Kidney epithelial cell (primary cell): ENCODE measurements at regions not wholly inside any gene's neighbourhood (a gene's known extent, or its start where the extent isn't known, plus 50 kb on each side); places are given as distances from the start of the nearest gene placed in this dataset.
"Not testable (repeated sequence)": the region's sequence is repeated elsewhere in the genome, so short reads cannot be mapped to it uniquely, and the experiment has no call there.

Experiments used
- DNase-seq: peaks from one replicate; pipeline ENCODE4 v3.0.0-alpha.2; 2010; ENCODE audit warnings: low read depth
- H3K27me3 ChIP-seq: 2 replicates; pipeline ENCODE4 v1.6.0; 2011; ENCODE audit warnings: low read length; ENCODE audit not compliant: control insufficient read depth, insufficient read depth
- H3K36me3 ChIP-seq: 2 replicates; pipeline ENCODE4 v1.5.1; 2011; ENCODE audit warnings: low read length; ENCODE audit not compliant: control insufficient read depth, insufficient read depth
- H3K4me3 ChIP-seq: 2 replicates; pipeline ENCODE4 v1.5.1; 2011; ENCODE audit warnings: low read depth, mild to moderate bottlenecking, control low read depth, low read length
- TF ChIP-seq, protein P1 (sequence below): IDR thresholded peaks from 2 replicates; pipeline ENCODE4 v1.5.1; 2011; ENCODE audit warnings: mild to moderate bottlenecking, moderate library complexity, low read length, control low read depth, inconsistent platforms; ENCODE audit not compliant: insufficient read depth, poor library complexity, severe bottlenecking

DNA sequence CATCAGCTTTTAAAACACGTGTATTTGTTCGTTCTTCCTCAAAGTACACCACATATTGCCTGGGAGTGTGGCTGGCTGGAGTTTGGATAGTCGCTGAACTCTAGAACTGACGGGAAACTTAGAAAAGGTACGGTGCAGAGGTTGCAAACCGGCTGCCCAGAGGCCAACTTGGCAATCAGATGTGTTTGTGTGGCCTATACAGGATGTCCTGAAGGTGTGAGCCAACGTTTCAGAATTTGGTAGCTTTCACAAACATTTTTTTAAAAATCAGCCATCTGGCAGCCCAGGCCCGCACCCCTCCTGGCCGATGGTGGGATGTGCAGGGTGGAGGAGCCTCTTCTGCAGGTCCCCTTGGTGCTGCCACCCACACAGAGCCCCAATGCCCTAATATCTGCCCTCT is 73.6 kb upstream of the SLC25A33 start:
- H3K36me3 ChIP-seq: no peaks in the 10 kb centered on the region
- H3K4me3 ChIP-seq: no peak overlapping the region
- DNase-seq: no peak
- TF ChIP-seq, protein P1, sequence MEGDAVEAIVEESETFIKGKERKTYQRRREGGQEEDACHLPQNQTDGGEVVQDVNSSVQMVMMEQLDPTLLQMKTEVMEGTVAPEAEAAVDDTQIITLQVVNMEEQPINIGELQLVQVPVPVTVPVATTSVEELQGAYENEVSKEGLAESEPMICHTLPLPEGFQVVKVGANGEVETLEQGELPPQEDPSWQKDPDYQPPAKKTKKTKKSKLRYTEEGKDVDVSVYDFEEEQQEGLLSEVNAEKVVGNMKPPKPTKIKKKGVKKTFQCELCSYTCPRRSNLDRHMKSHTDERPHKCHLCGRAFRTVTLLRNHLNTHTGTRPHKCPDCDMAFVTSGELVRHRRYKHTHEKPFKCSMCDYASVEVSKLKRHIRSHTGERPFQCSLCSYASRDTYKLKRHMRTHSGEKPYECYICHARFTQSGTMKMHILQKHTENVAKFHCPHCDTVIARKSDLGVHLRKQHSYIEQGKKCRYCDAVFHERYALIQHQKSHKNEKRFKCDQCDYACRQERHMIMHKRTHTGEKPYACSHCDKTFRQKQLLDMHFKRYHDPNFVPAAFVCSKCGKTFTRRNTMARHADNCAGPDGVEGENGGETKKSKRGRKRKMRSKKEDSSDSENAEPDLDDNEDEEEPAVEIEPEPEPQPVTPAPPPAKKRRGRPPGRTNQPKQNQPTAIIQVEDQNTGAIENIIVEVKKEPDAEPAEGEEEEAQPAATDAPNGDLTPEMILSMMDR: no peak
- H3K27me3 ChIP-seq: peaks cover 6% of the 10 kb centered on the region

DNA sequence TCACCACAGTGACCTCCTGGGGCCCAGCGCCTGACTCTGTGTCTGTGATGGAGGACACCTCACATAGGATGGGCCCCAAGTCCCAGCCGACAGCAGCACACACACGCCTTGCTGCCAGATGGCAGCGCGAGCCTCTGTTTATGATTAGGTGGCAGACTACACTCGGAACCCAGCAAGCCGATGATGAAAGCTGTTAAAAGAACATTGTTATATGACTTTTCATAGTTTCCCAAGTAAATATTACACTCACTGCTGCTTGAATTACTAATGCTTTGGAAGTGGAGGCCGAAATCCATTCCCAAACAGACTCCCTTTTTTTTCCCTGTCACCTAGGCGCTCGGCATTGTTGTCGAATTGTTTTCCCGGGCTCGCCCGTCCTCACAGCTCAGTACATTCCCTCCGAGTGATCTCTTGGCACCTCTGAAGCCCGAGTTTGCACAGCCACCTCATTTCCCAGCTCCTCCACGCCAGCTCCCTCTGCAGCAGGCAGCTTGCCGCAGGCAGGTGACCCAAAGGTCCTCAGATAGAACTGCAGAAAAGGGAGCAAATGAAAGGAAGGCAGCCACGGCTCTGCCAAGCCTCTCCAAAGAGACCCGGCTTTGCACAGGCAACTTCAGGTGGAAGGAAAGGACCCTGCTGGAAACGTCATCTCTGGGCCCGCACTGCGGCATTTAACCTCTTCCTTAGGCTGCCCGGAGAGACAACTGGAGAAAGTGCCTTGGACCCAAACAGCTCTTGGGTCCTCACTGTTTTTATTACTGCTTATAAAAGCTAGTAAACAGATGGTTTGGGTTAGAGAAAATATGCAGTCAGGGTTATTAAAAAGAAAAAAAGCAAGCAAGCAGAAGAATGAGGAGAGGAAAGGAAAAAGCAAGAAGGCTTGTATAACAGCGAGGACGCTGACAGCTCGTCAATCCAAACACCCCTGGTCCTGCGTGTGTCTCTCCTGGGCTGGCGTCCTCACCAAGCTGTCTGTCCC is 72.2 kb upstream of the SLC25A33 start:
- Histone ChIP-seq H3K27me3 (peaks cover 6% of the 10 kb centered on the region), H3K4me3 (no peak overlapping the region), H3K36me3 (no peaks in the 10 kb centered on the region)
- TF ChIP-seq, protein P1: no peak
- DNase-seq: no peak

DNA sequence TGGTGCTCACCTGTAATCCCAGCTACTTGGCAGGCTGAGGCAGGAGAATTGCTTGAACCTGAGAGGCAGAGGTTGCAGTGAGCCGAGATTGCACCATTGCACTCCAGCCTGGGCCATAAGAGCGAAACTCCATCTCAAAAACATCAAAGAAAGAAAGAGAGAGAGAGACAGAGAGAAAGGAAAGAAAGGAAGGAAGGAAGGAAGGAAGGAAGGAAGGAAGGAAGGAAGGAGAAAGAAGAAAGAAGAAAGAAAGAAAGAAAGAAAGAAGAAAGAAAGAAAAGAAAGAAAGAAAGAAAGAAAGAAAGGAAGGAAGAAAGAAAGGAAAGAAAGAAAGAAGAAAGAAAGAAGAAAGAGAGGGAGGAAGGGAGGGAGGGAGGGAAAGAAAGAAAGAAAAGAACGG is 69.4 kb upstream of the SLC25A33 start:
- not testable (repeated sequence) for H3K36me3 ChIP-seq, H3K4me3 ChIP-seq, DNase-seq, H3K27me3 ChIP-seq

DNA sequence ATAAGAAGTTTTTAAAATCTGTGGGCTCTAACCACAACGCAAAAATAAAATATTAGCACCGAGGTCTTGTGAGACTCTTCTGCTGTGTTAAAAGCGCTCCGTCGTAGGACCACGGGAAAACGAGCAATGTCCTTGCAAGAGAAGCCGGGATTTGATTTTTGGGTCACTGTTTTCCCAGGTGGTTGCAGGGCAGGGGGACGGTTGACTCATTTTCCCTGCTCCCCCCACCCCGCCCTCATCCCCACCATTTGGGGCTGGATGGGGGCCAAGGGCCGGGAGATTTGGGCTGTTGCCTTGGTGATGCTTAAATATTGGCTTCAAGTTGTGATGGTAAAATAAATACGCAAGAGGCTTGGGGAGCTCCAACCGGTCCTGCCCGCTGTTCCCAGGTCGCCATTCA is 67.6 kb upstream of the SLC25A33 start:
- no peak overlapping the region for H3K4me3 ChIP-seq
- TF ChIP-seq, protein P1: no peak
- H3K36me3 ChIP-seq: no peaks in the 10 kb centered on the region
- no peak for DNase-seq
- H3K27me3 ChIP-seq: peaks cover 6% of the 10 kb centered on the region

DNA sequence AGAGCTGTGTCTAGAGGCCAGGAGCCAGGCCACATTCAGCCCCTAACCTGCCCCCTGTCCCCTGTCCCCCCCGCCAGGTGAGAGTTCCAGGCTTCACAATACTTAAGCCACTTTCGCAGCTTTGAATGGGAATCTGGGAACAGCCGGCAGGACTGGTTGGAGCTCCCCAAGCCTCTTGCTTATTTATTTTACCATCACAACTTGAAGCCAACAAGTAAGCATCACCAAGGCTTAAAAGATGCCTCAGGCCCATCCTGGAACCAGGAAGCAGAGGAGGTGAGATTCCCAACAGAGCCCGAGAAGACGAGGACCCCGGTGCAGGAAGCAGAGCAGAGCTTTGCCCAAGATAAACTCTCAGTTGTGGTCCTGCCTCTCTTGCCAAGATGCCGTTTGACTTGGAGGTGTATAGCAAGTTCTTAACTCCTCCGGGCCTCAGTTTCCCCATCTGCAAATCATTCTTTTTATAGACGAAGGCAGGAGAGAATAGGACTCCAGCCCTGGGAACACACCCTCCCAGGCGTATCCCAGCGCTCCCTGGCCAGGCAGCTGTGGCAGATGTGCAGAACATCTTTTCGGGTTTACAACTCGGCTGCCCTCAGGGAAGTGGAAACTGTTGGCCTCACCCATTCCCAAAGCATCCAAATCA is 66.8 kb upstream of the SLC25A33 start:
- TF ChIP-seq, protein P1: no peak
- DNase-seq: no peak
- no peak overlapping the region for H3K4me3 ChIP-seq

DNA sequence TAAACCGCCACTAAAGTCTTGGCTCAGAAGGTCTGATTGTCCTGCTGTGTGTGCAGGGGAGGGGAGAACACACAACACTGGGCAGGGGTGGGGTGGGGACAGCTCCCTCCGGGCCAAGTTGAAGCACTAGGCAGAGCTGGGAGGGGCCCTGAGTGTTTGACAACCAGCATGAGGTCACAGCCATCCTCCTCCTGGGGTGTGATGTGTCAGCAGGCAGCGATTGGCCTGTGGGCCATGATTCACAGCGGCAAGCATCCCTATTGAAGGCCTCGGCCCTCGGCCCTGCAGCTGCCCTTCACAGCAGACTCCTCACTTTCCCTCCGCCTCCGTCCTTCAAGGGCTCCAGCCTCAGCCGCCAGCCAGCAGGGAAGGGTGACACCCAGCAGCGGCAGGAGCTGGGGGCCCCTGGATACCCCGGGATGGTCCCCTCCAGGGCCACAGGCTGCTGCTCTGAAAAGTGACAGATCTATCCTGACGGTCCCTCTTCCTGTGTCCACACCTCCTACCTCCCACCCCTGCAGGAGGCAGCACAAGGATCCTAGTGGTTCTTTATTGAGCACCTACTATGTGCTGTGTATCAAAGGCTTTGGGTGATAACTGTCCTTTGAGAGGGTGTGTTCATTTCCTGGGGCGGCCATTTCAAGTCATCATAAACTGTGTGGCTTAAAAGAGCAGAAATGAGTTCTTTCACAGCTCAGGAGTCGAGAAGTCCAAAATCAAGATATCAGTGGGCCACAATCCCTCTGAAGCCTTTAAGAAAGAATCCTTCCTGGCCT is 66.0 kb upstream of the SLC25A33 start:
- no peak overlapping the region for H3K4me3 ChIP-seq
- TF ChIP-seq, protein P1: no peak
- H3K36me3 ChIP-seq: no peaks in the 10 kb centered on the region
- DNase-seq: peak; percentile 63
- peaks cover under 1% of the 10 kb centered on the region for H3K27me3 ChIP-seq

More for the DNA sequence above, 66.8 kb upstream of the SLC25A33 start:
- Histone ChIP-seq H3K27me3 (peaks cover 5% of the 10 kb centered on the region), H3K36me3 (no peaks in the 10 kb centered on the region)
